Activated CD4-positive, CD25-positive, alpha-beta regulatory T cell treated with anti-CD3 and anti-CD28 coated beads, Interleukin-2, amount 50 U/mL, for 72 hours (primary cell): ENCODE measurements at regions not wholly inside any gene's neighbourhood (a gene's known extent, or its start where the extent isn't known, plus 50 kb on each side); places are given as distances from the start of the nearest gene placed in this dataset.
"Not testable (repeated sequence)": the region's sequence is repeated elsewhere in the genome, so short reads cannot be mapped to it uniquely, and the experiment has no call there.

Experiments used
- DNase-seq: peaks from one replicate; pipeline ENCODE4 v3.0.0; 2021

DNA sequence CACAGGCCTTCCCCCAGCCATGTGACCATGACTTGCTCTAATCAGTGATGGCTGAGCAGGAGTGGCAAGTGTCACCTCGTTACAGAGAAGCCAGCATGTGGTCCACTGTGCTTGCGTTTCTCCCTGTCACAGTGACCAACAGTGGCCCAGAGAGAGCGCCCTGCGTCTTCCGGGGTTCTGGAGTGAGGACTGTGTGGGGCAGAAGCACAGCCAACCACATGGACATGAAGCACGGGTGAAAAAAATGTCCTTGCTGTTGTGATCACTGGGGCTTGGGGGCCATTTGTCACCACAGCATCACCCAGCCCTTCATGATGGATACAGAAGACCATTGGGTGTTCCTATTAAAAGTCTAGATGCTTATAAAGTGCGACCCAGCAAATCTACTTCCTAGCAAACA, 174.6 kb upstream of the C14orf180 start:
- DNase-seq = no peak

DNA sequence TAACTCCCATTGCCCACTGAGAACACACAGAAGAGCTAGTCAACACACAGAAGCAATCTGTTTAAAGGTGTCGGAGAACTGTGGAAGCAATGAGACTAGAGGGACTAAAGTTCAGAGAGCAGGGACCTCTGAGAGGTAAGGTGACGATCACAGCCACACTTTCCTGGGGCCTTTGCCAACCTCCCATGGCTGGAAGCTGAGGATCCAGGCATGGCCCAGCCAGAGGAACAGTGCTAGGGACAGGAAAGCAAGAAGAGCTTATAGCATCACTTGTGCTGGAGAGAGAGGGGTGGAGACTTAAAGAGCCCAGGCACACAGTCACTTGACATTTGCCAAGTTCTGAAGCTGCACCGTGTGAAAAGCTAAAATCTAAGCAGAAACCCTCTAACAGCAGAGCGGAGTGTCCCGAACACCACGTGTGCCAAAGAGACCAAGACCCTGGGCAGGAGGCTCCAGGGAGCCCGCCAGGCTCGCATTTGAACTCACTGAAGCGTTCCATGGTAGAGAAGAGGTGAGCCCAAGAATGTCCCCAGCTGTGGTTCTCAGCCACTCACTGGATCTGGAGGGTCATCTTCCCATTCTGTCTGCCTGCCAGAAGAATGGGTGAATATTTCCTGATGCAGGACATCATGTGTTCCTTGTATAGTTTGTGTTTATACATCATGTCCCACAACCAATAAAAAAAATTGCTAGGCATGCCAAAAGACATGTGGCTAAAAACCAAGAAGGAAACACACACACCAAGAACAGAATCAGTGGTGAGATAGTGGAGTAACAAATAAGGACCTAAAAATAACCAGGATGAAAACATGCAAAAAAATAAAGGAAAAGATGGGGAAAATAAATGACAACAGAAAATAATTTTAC, 174.0 kb upstream of the C14orf180 start:
- no peak for DNase-seq

DNA sequence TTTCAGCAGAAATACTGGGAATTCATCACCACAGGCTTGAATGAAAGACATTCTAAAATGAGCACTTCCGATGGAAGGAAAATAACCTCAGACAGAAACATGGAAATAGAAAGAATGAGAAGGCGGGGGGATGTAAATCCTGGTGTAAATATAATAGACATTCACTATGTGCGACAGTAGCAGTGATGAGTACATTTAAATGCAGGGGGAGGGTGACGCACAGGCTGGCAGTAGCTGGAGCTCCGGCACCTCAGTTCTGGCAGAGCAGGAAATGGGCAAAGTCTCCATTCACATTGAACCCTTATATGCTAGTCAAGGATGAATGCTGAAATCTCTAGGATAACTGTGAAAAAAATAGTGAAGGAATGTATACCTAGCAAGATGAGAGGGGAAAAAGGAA, 172.7 kb upstream of the C14orf180 start:
- no peak for DNase-seq

DNA sequence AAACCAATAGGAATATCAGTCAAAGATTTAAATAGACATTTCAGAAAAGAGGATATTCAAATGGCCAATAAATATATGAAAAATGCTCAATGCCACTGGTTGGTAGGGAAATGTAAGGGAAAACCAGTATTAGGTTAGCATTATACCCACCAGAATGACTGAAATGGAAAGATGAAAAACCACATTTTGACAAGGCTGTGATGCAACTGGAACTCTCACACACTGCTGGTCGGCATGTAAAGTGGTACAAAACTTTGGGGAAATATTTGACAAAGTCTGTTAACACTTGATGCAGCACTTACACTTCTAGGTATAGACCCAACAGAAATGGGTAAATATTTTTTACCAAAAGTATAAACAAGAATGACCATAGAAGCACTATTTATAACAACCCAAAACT, 163.2 kb upstream of the C14orf180 start:
- no peak for DNase-seq

DNA sequence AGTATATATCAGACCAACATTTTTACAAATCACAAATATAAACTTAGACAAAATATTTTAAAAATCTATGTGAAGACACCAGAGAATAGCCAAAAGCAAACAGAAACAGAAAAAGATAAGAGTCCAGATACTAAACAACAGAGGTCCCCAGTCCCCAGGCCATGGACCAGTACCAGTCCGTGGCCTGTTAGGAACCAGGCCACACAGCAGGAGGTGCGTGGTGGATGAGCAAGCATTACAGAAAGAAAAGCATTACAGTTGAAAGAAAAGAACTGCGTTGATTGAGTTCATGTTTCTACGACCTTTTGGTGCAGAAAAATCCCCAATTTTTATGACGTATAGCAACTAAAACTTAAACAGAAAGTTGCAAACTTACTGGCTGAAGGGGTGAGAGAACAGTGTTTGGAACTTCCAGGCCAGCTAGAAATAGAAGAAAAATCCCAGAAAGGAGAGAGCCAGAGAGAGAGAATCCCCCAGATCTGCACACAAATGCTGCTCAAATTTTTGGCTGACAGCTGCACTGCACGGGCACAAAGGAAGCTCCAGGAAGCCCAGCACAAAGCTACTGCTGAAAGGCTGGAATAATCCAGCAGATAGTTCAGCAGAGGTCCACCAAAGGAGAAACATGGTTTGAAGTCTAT, 159.6 kb upstream of the C14orf180 start:
- DNase-seq = no peak

DNA sequence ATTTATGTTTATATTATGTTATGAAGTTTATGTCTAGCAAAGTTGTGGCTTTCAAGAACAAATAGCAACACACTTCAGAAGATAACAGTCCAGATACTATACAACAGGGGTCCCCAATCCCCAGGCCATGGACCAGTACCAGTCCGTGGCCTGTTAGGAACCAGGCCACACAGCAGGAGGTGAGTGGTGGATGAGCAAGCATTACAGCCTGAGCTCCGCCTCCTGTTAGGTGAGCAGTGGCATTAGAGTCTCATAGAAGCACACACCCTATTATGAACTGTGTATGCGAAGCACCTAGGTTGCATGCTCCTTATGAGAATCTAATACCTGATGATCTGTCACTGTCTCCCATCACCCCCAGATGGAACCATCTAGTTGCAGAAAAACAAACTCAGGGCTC, 159.0 kb upstream of the C14orf180 start:
- DNase-seq = not testable (repeated sequence)

DNA sequence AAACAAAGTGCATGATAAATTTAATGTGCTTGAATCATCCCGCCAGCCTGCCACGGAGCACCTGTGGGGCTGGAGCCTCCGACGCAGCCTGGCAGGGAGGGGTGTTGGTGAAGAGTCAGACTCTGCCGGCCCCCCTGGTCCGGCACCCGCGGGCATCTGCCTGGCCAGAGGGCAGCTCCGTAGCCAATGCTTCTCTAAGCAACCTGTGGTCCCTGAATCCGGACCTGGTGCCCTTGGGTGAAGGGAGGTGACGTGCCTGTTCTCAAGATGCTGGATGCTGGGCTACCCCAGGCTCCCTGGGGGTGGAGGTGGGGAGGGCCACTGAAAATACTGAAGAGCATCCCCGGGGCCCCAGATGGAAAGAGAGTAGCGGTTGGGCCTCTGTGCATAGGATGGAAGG, 158.6 kb upstream of the C14orf180 start:
- DNase-seq = peak; percentile 13

DNA sequence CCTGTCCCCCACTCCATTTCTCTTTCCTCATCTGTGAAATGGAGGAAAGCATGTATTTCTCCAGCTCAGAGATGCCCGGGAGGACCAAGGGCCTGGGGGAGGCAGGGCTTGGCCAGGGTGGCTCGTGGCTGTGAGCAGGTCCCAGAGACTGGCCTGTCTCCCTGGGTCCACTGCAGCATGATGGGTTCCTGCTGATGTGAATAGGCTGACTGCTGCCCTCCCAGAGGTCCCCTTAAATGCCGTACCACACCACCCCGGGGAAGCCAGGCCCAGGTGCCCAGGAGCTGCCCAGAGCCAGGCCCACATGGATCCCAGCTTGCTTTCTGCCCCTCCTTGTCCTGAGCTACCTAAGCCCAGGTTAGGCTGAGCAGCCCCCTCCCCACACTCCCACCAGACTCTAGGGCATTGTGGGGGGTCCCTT, 158.2 kb upstream of the C14orf180 start:
- DNase-seq = peak; percentile 19

DNA sequence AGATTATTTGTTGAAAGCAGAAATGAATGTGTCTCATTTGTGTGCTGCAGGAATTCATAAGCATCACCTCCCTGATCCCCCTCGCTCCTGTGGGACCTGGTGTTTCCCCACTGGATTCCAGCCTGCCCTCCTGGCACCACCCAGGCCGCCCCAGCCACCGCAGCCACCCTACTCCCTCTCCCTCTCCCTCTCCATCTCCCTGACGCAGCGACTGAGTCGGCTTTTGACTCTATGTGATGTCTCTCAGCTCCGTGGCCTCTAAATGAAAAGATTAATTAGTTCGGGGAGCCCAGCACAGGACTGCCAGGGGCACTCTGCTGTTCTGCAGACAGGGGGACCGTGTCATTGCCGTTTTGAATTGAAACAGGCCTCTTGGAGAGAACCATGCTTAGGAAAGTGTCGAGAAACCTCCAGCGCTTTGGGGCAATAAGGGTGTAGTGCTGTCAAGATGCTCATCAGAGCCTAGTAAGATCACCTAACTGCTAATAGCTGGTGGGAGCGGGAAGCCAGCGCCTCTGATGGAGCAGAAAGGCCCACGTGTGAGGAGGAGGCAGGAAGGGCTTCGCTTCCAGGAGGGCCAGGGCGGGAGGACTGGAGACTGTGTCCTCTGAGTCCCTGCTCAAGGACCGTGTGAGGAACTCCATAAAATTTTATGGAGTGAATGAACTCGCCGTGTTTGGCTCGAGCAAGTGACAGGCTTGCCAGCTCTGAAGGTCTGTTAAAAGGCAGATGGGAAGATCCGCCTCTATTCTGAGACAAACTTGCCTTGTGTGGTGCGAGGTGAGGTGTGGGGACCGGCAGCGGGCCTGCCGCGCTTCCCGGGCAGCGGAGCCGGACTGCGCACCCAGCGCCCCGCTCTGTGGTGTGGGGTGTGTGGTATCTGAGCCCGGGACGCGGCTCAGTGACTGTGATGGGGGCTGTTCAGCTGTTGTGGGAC, 157.4 kb upstream of the C14orf180 start:
- DNase-seq = peak; percentile 17

DNA sequence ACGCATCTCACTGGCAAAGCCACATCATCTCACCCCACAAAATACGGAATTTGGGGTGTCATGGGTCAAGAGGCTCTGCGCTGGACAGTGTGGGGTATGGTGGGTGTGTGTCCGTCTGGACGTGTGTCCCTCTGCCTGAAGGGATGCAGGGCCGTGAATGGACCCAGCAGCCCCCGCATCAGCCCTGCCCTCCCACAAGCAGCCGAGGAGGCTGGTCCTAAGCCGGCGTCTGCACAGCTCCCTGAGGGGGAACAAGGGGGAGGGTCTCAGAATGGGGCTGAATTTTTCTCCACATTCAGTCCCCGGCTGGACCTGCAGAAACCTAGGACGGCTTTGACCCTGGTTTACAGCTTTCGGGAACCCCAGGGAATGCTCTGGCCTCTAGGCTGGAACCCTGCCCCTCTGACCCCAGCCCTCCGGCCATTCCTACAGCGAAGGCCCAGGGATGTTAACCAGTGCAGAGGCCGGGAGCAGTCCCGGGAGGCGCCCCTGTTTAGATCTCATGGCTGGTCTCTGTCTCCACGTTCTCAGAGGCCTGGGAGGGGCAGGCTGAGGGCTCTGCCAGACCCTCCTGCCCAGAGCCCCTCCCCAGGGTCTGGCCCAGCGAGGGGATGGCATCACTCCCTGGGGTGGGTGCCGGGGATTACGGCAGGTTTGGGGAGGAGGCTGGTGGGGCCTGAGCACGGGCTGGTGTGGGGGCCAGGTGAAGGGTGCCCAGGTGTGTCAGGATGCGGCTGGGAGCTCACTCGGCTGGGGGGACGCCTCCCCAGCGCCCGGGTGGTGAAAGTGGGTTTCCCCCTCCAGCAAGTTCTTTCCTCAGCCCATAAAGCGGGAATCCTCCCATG, 156.5 kb upstream of the C14orf180 start:
- peak; percentile 20 for DNase-seq

DNA sequence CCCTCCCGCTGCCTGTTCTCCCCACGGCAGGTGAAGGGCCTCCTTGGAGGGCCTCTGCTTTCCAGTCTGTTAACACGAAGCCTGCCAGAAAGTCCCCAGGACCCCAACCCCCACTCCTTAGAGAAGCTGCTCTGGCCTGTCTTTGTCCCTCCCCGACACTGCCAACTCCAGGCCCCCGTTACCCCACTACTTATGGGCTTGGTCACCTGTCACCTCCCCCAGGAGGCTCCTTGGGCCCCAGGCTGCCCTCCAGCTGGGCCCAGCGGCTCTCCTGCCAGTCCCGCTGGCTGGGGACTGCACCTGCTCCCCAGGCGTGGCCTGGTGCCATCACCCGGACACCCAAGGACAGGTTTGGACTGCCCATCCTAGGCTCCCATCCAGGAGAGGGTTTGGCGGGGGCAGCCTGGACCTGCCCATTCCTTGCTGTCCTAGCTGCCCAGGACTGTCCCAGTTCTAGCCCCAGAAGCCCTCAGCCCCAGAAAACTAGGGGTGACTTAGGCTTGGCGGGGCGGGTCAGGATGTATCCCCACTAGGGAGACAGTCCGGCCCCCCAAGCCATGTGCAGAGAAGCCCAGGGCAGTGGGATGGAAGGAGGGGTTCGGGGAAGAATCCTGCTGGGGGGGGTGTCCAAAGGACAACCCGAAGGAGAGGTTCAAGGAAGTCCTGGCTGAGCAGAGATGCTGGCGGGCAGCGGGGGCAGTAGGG, 155.7 kb upstream of the C14orf180 start:
- DNase-seq = peak; percentile 16

DNA sequence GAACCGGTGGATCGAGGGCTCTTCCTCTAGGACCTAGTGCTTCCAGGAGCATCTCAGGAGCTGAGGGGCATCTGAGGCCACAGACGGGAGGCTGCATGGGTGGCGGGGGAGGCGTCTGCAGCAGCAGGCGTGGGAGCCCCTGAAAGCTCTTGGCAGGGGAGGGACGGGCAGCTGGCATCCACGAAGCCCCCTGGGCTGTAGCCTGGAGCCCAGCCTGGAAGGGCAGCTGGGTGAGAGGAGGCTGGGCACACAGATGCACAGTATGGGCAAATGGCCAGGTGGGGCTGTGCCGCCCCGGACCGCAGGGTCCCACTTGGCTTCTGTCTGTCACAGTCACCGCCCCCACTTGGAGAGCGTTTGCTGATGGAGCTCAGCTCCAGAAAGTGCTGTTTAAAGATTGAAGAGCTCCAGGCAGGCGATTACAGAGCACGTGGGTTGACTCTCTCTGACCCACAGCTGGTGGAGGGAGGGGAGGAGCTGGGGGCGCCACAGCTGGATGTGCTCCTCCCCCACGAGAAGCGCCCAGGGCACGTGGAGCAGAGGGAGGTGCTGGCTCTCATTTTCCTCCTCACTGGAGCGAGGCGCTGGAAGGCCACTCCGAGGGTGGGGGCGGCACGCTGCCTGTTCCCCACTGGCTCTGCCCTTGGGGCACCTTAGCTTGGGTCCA, 155.0 kb upstream of the C14orf180 start:
- peak; percentile 17 for DNase-seq

DNA sequence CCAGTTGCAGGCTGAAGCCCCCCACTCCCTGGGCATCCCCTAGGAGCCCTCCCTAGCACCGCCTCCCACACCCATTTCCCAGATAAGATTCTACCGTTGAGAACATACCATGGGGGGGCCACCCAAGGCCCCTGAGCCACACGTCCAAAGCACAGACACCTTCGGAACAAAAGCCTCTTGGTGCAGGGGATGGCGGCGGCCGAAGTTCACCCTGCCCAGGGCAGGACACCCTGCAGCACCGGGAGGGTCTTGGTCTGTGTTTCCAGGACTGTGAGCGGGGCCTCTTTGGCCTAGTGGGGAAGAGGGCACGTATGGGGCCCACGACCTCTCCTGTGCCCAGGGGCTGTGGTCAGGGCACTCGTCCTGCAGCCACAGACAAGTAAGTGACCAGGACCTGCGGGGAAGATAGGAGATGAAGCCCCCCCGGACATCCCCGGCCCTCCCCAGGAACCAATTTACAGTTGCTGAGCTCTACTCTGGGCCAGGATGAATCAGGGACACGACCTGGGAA, 154.3 kb upstream of the C14orf180 start:
- peak; percentile 5 for DNase-seq

DNA sequence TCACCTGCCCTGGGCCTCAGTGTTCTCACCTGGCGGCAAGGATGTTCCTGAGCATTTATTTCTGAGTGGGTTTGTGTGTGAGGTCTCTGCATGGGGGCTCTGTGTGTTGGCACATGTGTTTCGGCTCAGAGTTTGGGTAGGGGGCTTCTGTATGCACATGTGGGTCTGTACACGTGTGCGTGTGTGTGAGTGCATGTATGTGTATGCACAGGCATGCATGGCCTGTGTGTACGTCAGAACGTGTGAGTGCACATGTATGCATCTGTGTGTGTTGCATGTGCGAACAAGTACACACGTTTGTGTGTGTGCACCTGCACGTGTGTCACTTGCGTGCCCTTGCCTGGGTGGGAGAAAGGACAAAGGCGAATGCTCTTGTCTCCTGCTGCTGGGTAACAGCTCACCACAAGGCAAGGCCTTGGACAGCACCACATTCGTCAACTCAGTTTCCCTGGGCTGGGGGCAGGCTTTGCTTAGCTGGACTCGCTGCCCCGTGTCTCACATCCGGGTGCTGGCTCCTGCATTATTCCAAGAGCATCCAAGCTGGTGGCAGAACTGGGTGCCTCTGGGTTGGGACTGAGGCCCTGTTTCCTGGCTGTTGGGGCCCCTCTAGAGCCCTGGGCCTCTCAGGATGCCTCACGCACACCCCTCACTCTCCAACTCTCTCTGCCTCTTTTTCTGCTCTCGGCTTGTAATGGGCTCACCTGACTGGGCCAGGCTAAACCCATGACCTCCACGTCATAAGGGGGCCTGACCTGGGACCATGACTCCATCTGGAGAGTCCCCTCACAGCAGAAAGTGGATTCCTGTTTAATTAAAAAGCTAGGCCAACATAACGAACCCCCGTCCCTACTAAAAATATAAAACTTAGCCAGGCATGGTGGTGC, 153.6 kb upstream of the C14orf180 start:
- DNase-seq = peak; percentile 18

DNA sequence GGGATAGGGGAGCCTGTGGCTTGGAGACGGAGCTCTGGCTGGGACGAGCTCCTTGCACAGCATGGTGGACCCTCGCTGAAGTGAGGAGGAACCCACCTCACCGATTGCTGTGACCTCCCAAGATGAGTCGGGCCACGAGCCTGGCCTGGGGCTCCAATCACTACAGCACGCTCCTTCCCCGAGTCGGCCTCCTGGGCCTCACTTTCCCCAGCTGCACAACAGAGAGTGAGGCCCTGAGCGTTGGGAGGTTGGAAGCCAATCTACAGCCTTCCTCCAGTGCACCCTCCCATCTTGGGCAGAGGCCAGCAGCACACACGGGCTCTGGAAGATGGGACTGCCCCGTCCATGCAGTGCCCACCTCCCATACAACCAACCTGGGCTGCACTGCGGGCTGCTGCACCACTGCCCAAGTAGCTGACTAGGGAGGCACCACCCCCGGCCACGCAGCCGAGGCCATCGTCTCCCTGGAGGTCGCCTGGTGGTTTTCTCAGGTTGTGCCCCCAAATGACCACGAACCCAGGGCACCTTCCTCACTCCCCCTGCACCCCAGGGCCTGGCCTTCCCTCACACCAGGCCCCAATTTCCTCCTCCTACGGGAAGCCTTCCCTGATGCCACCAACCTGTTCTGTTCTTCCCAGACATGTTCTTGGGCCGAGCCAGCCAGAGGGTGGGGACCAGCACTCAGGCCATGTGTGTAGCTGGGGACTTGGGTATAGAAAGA, 152.3 kb upstream of the C14orf180 start:
- DNase-seq = peak; percentile 11

DNA sequence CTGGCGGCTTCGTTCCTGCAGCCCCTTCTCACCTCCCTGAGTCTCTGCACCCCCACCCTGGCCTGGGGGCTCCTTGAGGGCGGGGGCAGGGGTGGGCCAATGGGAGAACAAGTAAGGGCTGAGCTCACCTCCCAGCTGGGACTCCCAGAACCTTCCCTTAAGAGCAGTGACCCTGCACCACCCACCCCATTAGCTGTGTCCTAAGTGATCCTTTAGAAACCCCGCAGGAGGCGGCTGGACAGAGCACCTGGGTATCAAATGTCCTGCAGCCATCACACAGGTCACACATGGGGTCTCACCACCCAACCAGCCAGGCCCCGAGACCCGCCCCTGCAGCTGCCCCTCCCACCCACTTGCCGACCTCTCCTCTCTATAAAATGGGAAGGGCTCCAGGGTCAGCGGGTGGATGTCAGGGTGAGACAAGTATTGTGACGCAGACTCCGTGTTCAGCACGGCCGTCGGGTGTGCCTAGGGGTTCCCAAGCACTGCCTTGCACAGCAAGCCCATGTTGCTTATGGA, 151.2 kb upstream of the C14orf180 start:
- DNase-seq = no peak

DNA sequence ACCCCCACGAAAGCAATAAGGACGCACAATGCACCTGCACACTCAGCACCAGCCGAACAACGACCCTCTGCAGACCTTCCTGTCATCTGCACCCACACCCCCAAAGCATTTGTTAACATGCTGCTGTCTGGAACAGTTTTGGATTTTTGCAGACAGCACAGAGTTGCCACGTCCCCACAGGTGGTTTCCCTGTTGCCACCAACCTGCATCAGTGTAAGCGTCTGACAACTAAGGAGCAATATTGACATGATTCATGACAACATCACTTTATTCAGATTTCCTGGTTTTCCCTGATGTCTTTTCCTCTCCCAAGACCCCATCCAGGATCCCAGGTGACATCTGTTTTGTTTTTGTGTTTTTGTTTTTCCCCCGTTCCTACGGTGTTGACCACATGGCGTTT, 150.7 kb upstream of the C14orf180 start:
- peak; percentile 8 for DNase-seq

DNA sequence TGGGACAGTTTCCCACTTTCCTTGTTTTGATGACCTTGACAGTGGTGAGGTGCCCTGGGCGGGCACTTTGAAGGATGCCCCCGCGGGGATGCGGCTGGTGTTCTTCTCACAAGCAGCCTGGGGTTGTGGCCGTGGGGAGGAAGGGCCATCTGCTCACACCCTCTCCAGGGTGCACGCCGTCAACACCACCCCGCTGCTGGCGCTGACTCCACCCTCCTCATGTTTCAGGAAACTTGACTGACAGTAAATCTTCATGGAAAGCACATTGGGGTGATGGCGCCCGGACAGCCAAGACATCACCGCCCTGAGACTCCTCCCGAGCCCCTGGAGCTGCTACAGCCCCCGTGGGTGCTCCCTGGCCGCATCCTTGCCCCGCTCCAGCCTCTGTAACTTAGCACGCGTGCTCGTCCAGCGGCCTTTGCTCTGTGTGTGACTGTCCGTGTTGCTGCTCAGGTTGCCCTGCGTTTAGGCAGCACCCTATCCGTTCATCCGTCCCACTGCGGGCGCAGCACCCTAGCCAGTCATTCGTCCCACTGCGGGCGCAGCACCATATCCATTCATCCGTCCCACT, 150.2 kb upstream of the C14orf180 start:
- no peak for DNase-seq
